SK-N-SH (cell line): ENCODE measurements at regions not wholly inside any gene's neighbourhood (a gene's known extent, or its start where the extent isn't known, plus 50 kb on each side); places are given as distances from the start of the nearest gene placed in this dataset.

Experiments
- CTCF ChIA-PET: fragments of 300-600, 350-600 bp; formaldehyde crosslinking; extraction: SDS; loops from one replicate; lab custom pipeline; 2021; lab: Yijun Ruan, JAX
- POLR2A ChIA-PET: fragments of 350-600 bp; sonication (Branson Sonifier 250); formaldehyde crosslinking; extraction: SDS; loops from one replicate; lab custom pipeline; 2020; ENCODE audit warnings: antibody characterized with exemption, inconsistent platforms; lab: Yijun Ruan, JAX
- DNase-seq: peaks from one replicate; pipeline ENCODE4 v3.0.0; 2012
- H2AFZ ChIP-seq: fragments of 200-600 bp; sonication (generic); 2 replicates; pipeline ENCODE4 v1.8.1; 2016; ENCODE audit warnings: antibody characterized with exemption, mild to moderate bottlenecking, low read depth
- H3F3A ChIP-seq: fragments of 200-600 bp; sonication (generic); replicated peaks from 2 replicates; pipeline ENCODE3; 2016; ENCODE audit warnings: antibody characterized with exemption, mild to moderate bottlenecking; ENCODE audit not compliant: insufficient read depth
- H3K27ac ChIP-seq, 2 experiments: fragments of 200-500 bp in 1 of 2; fragments of 200-600 bp in 1 of 2; sonication (Bioruptor generic) in 1 of 2; sonication (generic), shearing (Covaris generic) in 1 of 2; 2 replicates each; pipeline versions ENCODE4 v1.5.1 to v1.6.1; 2014 to 2016; ENCODE audit warnings: low read depth in 2 of 2, inconsistent platforms in 1 of 2, low read length in 1 of 2, mild to moderate bottlenecking in 1 of 2, mixed read lengths in 1 of 2
- H3K27me3 ChIP-seq: fragments of 200-600 bp; sonication (generic), shearing (Covaris generic); 2 replicates; pipeline ENCODE4 v1.6.1; 2016; ENCODE audit warnings: mixed run types; ENCODE audit not compliant: insufficient read depth
- H3K36me3 ChIP-seq, 2 experiments: fragments of 200-500 bp in 1 of 2; fragments of 200-600 bp in 1 of 2; sonication (Bioruptor generic) in 1 of 2; sonication (generic) in 1 of 2; replicated peaks in 1 of 2; 2 replicates each; pipeline versions ENCODE3 to v1.5.1; 2014 to 2016; ENCODE audit warnings: low read length in 1 of 2, mild to moderate bottlenecking in 1 of 2; ENCODE audit not compliant: insufficient read depth in 2 of 2, control insufficient read depth in 1 of 2
- H3K4me1 ChIP-seq, 2 experiments: fragments of 200-500 bp in 1 of 2; fragments of 200-600 bp in 1 of 2; sonication (Bioruptor generic) in 1 of 2; sonication (generic), shearing (Covaris generic) in 1 of 2; 2 replicates each; pipeline versions ENCODE4 v1.5.1 to v1.6.1; 2014 to 2016; ENCODE audit warnings: low read depth in 1 of 2, low read length in 1 of 2, mixed run types in 1 of 2; ENCODE audit not compliant: insufficient read depth in 2 of 2, control insufficient read depth in 1 of 2
- H3K4me2 ChIP-seq: fragments of 200-600 bp; sonication (generic), shearing (Covaris generic); 2 replicates; pipeline ENCODE4 v1.6.1; 2017; ENCODE audit warnings: mixed run types
- H3K4me3 ChIP-seq, 2 experiments: fragments of 200-500 bp in 1 of 2; fragments of 200-600 bp in 1 of 2; sonication (Bioruptor generic) in 1 of 2; sonication (generic), shearing (Covaris generic) in 1 of 2; 2 replicates each; pipeline versions ENCODE4 v1.5.1 to v1.8.1; 2014 to 2016; ENCODE audit warnings: low read depth in 2 of 2, inconsistent platforms in 1 of 2, low read length in 1 of 2, mild to moderate bottlenecking in 1 of 2, mixed read lengths in 1 of 2, moderate library complexity in 1 of 2
- H3K79me2 ChIP-seq: fragments of 200-600 bp; sonication (generic); 2 replicates; pipeline ENCODE4 v1.8.1; 2017; ENCODE audit warnings: mild to moderate bottlenecking; ENCODE audit not compliant: insufficient read depth
- H3K9ac ChIP-seq: fragments of 200-600 bp; sonication (generic); 2 replicates; pipeline ENCODE4 v1.6.1; 2017; ENCODE audit warnings: mixed run types
- H3K9me2 ChIP-seq: fragments of 200-600 bp; sonication (generic); 2 replicates; pipeline ENCODE4 v1.6.1; 2017; ENCODE audit warnings: mixed run types
- H3K9me3 ChIP-seq: fragments of 200-600 bp; sonication (generic); 2 replicates; pipeline ENCODE4 v1.6.1; 2017; ENCODE audit warnings: mixed run types, mild to moderate bottlenecking, moderate library complexity
- H4K20me1 ChIP-seq: fragments of 200-600 bp; sonication (generic); 2 replicates; pipeline ENCODE4 v1.6.1; 2017; ENCODE audit warnings: mild to moderate bottlenecking, mixed run types; ENCODE audit not compliant: insufficient read depth
- EZH2phosphoT487 ChIP-seq: fragments of 200-600 bp; sonication (generic); IDR thresholded peaks from 2 replicates; pipeline ENCODE4 v1.6.1; 2017; ENCODE audit warnings: low read depth, mixed run types, mild to moderate bottlenecking, antibody characterized with exemption, moderate library complexity, borderline replicate concordance
- FOSL2 ChIP-seq: IDR thresholded peaks from 2 replicates; pipeline ENCODE4 v1.4.0; 2012; ENCODE audit warnings: low read depth, mild to moderate bottlenecking, moderate library complexity, borderline replicate concordance
- JUND ChIP-seq: IDR thresholded peaks from 2 replicates; pipeline ENCODE4 v1.4.0; 2012
- NRF1 ChIP-seq: IDR thresholded peaks from 2 replicates; pipeline ENCODE4 v1.6.1; 2012; ENCODE audit warnings: low read depth, mild to moderate bottlenecking, low read length
- RAD21 ChIP-seq: IDR thresholded peaks from 2 replicates; pipeline ENCODE4 v1.6.1; 2012; ENCODE audit warnings: mild to moderate bottlenecking, low read length
- RCOR1 ChIP-seq: fragments of 150-350 bp; IDR thresholded peaks from 2 replicates; pipeline ENCODE4 v1.6.1; 2017; ENCODE audit warnings: antibody characterized with exemption, low read length
- RFX5 ChIP-seq: IDR thresholded peaks from 2 replicates; pipeline ENCODE4 v1.6.1; 2012; ENCODE audit warnings: mild to moderate bottlenecking, improper control_type of control experiment, low read length
- RXRA ChIP-seq: IDR thresholded peaks from 2 replicates; pipeline ENCODE4 v1.4.0; 2012; ENCODE audit warnings: low read depth, mild to moderate bottlenecking, borderline replicate concordance
- TAF1 ChIP-seq: IDR thresholded peaks from 2 replicates; pipeline ENCODE4 v1.6.1; 2012; ENCODE audit warnings: low read depth, mild to moderate bottlenecking, low read length, moderate library complexity, borderline replicate concordance
- WGBS: methylation state at CpG from one replicate; pipeline ENCODE4 v1.1.6; 2017; ENCODE audit warnings: low lambda C conversion rate; 5-methylcytosine and 5-hydroxymethylcytosine counted together
- TF ChIP-seq, protein P1 (sequence below): fragments of 200-600 bp; sonication (generic); IDR thresholded peaks from 2 replicates; pipeline ENCODE4 v1.6.1; 2017; ENCODE audit warnings: antibody characterized with exemption, mild to moderate bottlenecking, moderate library complexity

- H3K79me2 ChIP-seq = no peaks in the 10 kb centered on the region
- no peaks in the 10 kb centered on the region for H3F3A ChIP-seq
- H4K20me1 ChIP-seq = no peaks in the 10 kb centered on the region
- H3K4me3 ChIP-seq = no peak overlapping the region
- no peaks in the 10 kb centered on the region; the same call in 1 of the 2 replicates for H3K27me3 ChIP-seq
- no peak for DNase-seq
- no peak overlapping the region for H2AFZ ChIP-seq
- no peaks in the 10 kb centered on the region for H3K9me2 ChIP-seq
- H3K9ac ChIP-seq = no peak overlapping the region
- WGBS = 26% methylated on average over 15 of the region's 16 CpGs
- no peak overlapping the region for H3K4me2 ChIP-seq
- H3K27ac ChIP-seq = no peak overlapping the region
- POLR2A ChIA-PET = no interaction called here
- no peaks in the 10 kb centered on the region for H3K36me3 ChIP-seq
- CTCF ChIA-PET = no interaction called here
- TF ChIP-seq RCOR1 (no peak), EZH2phosphoT487 (no peak), RFX5 (no peak), RXRA (no peak)
- TF ChIP-seq, protein P1, sequence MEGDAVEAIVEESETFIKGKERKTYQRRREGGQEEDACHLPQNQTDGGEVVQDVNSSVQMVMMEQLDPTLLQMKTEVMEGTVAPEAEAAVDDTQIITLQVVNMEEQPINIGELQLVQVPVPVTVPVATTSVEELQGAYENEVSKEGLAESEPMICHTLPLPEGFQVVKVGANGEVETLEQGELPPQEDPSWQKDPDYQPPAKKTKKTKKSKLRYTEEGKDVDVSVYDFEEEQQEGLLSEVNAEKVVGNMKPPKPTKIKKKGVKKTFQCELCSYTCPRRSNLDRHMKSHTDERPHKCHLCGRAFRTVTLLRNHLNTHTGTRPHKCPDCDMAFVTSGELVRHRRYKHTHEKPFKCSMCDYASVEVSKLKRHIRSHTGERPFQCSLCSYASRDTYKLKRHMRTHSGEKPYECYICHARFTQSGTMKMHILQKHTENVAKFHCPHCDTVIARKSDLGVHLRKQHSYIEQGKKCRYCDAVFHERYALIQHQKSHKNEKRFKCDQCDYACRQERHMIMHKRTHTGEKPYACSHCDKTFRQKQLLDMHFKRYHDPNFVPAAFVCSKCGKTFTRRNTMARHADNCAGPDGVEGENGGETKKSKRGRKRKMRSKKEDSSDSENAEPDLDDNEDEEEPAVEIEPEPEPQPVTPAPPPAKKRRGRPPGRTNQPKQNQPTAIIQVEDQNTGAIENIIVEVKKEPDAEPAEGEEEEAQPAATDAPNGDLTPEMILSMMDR = no peak
- no peaks in the 10 kb centered on the region for H3K4me1 ChIP-seq
- no peaks in the 10 kb centered on the region for H3K9me3 ChIP-seq
Observed at GRCh38 chr22:47591709-47592108, 829.3 kb downstream of the TBC1D22A start.

DNA sequence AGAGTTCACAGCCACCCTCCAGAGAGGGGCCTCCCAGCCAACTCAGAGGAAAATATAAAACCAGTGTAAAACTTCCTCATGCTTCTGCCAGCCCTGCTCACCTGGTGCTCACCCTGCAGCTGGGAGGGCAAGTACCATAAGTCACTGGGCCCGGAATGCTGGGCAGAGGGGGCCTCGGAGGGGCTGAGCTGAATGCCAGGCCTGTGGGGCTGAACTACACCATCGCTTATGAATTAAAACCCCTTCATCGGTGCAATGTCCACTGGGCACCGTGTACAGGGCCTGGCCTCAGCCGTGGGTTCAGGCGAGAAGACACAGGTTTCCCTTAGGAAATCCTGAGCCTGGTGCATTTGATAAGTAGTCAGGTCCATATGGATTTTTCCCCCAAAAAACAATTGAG is 828.6 kb downstream of the TBC1D22A start:
- H3K4me2 ChIP-seq = no peak overlapping the region
- 26% methylated on average over 7 of the region's 7 CpGs for WGBS
- DNase-seq = no peak
- H3K79me2 ChIP-seq = no peaks in the 10 kb centered on the region
- TF ChIP-seq TAF1 = no peak
- TF ChIP-seq, protein P1 = no peak
- no peak for TF ChIP-seq NRF1
- TF ChIP-seq RAD21 = no peak
- TF ChIP-seq JUND = no peak
- TF ChIP-seq RCOR1 = no peak
- no peak for TF ChIP-seq FOSL2
- TF ChIP-seq, all 33 proteins: peak for 0
- no peaks in the 10 kb centered on the region for H3K4me1 ChIP-seq
- H2AFZ ChIP-seq = no peak overlapping the region
- no peaks in the 10 kb centered on the region for H3K9me3 ChIP-seq
- ChIA-PET POLR2A (no interaction called here), CTCF (no interaction called here)
- no peaks in the 10 kb centered on the region for H4K20me1 ChIP-seq
- no peaks in the 10 kb centered on the region for H3F3A ChIP-seq
- H3K27ac ChIP-seq = no peak overlapping the region
- H3K36me3 ChIP-seq = no peaks in the 10 kb centered on the region
- no peak overlapping the region for H3K9ac ChIP-seq
- H3K4me3 ChIP-seq = no peak overlapping the region
- H3K27me3 ChIP-seq = no peaks in the 10 kb centered on the region; the same call in 1 of the 2 replicates
- H3K9me2 ChIP-seq = no peaks in the 10 kb centered on the region
